ENCODE measurements at regions not wholly inside any gene's neighbourhood (a gene's known extent, or its start where the extent isn't known, plus 50 kb on each side); places are given as distances from the start of the nearest gene placed in this dataset.

DNA sequence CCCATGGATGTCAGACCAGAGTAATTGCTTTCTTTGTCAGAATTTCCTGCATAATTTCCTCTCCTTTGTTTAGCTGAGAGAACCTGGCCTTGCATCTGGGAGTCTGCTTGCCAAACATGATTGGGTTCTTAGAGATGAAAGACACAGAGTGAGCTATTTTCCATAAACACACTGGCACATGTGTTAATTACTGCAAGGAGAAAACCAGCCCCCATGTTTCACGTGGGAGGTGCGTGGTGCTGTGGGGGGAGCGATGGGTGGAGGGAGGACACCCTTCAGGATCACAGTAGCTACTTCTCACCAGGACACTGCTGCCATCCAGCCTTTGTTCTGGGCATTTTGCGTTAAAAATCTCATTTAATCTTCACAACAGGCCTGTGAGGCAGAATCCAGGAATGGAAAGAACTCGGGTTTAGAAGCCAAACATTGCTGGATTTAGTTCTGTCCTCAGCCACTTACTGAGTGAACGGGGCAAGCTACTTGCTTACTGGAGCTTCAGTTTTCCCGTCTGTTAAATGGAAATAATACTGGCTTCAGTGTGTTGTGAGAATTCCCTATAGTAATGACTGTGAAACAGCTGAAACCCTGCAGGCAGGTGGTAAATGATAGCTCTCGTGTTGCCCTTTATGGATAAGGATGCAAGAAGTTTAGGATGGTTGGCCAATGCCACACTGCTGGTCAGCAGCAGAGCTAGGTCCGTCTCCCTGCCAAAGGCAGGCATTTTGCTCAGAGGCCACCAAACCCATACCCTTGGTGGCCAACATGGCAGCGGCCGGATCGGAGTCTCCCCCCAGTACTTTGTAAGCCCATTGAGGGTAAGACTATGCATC lies 100.1 kb upstream of the ASAP2 start:
- DNase-seq (ENCODE audit: low read depth in 4 of 4, low spot score in 1 of 4): no peak

DNA sequence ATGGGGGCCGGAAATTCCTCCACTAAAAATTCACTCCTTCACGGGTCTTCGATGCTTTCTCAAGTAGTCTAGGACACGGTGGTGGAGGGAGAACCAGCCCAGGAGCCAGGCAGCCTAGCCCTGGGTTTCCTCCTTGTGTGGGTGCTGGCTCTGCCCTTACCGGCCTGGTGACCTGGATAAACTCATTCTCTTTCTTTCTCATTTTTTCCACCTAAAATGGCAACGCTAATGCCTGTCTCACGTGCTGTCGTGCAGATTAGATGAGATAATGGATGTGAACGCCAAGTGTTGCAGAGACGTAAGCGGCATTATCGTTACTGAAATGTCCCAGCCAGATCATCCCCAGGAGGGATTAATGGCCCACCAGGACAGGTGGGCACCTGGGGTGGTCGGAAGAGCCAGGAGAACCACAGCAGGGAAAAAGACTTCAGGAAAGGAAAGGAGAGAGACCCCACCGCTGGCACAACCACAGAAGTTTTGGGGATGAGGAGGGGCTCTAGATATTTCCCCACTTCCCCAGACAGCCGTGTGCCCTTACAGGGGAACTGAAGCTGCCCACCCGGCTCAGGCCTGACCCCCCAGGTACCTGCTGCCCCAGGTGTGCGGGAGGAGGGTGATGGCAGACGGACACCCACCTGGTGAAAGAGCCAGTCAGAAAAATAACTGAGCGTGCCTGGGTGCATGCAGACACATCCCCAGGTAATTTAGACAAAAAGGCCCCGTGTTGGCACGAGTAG lies 100.8 kb upstream of the ASAP2 start:
- no peak for DNase-seq (ENCODE audit: low read depth in 4 of 4, low spot score in 1 of 4)

DNA sequence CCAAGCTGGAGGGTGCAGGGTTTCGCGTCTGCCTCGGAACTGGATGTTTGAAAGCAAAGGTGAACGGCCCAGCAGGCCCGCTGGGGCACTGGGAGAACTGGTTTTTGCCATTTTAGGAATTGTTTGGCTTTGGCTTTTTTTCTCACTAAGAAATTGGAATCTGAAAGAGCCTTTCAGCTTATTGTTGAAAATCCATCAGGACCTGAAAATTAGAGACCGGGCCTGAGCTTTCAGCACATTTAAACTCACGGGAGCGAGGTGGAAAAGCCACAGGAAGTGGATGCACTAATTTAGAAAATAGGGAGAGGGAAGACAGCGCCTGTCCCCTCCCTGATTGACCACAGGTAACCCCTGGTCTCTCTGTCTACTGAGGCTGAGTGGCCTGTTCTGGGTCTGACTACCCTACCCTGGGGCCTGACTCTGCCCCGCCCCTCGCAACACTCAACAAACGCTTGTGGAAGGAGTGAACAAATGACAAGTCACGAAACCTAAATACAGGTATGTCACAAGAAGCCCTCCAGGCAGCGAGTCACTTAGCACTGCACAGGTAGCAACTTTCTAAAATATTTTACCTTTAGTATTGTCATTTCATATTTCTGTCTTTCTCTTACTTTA lies 100.3 kb upstream of the MBOAT2 start:
- DNase-seq (ENCODE audit: low read depth in 4 of 4, low spot score in 1 of 4): no peak

DNA sequence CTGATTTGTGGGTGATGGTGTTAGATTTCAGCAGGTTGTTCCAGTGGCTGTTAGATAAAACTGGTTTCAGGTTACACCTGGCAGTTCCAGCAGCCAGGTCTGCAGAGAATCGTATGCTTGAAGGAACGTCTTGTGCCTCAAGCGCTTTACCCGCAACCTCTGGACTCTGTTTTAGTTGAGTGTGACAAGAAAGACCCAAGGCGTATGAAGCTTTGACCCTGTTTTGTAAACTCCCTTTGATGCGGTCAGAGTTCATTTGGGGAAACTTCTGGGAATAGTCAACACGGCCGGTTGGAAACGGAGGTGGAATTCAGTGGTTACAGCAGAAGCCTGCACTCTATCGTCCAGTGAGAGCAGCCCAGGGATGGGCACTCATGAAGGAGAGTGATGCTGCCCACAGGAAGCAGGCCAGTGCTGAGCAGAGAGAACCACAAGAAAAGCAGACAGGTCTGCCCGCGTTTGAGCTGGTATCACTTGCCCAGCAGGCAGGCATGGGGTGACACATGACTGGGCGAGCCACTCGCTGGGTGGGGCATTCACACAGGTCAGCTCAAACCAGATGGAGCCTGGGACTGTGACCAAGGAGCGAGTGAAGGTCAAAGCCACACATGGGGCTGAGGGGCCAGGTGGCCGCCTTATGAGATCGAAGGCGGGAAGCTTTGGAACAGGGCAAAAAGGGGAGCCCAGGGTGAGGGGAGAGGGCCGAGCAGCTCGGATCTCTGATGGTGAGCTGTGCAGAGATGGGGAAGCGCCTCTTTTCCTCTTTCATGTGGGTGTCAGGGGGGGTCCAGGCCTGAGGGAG lies 99.6 kb upstream of the MBOAT2 start:
- no peak for DNase-seq (ENCODE audit: low read depth in 4 of 4, low spot score in 1 of 4)

DNA sequence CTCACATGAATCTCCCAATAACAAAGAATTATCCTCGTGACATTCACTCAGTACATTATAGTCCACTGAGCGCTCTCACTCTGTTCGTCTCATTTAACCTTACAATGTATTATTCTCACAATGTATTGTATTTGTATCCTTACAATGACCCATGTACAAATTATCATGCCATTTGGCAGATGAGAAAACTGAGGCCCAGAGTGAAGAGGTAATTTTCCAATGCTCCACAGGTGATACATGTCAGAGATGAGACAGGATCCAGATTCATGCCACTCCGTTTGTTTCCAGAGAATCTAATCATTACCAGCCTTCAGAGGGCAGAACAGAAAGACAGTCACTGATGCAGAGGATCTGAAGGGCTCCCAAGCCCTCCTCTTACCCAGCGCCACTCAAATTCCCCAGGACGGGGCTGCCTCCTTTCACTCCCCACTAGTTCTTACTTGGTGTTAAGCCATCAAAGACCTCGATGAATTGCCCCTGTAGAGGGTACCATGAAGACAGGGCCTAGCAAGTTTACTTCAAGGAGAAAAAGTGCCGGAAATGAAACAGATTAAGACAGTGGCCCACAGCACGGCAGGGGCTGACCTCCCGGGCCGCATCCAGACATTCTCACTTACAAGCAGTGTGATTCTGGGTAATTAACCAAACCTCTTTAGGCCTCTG lies 98.4 kb upstream of the MBOAT2 start:
- DNase-seq (ENCODE audit: low read depth in 4 of 4, low spot score in 1 of 4): no peak

DNA sequence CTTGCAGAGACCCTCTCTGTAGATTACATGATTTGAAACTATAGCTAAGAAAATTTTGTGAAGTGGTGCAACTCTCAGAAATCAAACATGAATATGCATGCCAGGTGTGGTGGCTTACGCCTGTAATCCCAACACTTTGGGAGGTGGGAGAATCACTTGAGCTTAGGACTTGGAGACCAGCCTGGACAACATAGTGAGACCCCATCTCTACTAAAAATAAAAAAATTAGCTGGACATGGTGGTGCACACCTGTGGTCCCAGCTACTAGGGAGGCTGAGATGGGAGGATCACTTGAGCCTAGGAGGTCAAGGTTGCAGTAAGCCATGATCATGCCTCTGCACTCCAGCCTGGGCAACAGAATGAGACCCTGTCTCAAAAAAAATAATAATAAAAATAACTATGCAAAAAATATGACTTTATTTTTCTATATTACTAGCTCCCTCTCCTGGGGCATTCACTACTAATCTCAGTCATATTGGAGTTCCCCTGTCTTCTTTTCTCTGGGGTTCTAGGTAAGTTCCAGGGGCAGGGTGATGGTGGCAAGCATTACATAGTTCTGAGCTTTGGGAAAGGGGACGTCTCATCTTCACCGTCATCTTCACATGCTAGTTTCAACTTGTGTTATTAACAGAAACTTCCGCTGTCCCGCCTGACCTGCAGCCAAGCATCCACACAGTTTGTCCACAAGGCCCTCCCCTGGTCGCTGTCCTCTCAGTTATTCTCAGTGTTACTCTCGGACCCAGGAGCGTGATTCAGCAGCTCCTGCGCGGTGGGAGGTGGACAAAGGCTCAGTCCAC lies 96.8 kb upstream of the MBOAT2 start:
- no peak for DNase-seq (ENCODE audit: low read depth in 4 of 4, low spot score in 1 of 4)

DNA sequence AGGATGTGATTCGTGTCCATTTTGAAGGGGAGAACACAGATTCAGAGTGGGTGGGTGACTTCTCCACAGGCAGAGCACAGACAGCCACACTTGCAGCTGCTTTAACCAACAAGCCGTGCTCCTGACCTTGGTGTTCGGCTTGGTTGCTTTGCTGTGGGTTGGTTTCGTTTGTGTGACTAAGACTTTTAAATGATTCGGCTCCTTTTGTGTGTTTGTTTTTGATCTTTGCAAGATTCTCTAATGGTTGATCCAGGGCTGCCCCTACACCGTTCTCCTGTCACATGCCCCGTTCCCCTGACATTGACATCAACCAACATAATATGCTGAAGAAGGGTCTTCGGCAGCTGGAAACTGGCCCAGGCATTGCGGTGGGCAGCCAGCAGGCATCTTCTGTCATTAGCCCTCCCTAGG lies 95.9 kb upstream of the MBOAT2 start:
- DNase-seq (ENCODE audit: low read depth in 4 of 4, low spot score in 1 of 4): peak in 1 of 4 experiments; percentile 13

DNA sequence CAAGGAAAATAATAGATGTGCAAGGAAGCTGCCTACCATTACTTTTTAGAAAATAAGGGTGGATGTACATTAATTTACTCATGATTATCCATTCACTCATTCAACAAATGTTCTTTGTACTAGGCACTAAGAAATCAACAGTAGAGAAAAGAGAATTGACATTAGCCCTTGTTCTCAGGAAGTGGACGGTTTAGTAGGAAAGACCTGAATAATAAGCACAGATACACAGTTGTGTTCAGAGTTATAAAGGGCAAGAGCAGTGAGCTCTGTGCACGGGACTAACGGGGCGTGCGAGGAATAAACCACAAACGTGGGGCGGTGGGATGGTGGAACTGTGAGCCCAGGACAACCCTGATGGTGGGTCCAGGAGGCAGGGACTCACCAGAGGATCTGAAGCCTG lies 94.4 kb upstream of the MBOAT2 start:
- no peak for DNase-seq (ENCODE audit: low read depth in 4 of 4, low spot score in 1 of 4)

DNA sequence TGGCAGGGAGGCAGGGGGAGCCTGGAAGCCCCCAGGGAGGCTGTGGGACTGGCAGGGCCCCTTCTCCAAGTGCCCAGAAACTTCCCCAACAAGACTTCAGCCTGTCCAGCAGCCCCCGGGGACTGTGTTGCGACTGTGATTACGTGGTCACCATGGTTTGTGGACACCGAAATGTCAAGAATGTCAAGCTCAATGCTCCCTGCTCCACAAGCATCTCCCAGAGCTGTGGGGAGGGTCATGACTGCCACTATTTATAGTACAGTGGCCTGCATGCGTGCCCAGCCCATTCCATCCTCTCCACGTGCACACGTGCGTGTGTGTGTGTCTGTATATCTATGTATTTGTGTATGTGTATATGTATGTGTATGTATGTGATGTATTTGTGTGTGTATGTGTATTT lies 93.8 kb upstream of the MBOAT2 start:
- DNase-seq (ENCODE audit: low read depth in 4 of 4, low spot score in 1 of 4): no peak

DNA sequence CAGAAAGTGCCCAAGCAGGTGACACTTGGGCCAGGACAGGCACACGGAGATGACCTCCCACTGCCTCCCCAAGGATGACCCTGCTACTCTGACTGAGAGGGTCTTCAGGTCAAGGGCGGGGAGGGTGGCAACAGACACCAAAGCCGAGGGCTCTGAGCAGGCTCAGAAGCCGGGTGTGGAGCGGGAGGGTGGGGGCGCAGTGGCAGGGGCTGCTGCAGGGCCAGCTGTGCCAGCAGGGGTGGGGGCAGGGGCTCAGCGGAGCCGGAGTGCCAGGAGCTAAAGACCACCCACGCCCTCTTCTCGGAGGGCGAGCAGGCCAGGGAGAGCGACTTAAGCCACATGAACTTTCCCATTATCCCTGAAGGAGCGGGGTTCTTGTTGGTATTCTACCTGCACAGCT lies 93.3 kb upstream of the MBOAT2 start:
- DNase-seq (ENCODE audit: low read depth in 4 of 4, low spot score in 1 of 4): no peak

DNA sequence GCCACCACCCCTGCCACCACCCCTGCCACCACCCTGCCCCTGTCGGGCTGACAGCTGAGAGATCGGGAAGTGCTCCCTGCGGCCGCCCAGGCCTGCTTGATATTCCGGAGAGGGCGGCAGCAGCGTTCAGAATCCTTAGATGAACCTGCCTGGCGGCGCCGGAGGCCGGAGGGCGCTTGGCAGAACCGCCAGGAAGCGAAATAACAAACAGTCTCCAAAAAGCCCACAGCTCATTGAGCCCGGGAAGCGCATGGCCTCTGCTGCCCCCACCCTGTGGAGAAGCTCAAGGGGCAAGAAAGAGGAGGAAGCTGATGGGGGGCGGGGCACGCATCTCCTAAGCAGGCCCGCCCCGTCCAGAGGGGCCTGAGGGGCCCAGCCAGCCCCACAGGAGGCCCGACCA lies 92.2 kb upstream of the MBOAT2 start:
- no peak for DNase-seq (ENCODE audit: low read depth in 4 of 4, low spot score in 1 of 4)

DNA sequence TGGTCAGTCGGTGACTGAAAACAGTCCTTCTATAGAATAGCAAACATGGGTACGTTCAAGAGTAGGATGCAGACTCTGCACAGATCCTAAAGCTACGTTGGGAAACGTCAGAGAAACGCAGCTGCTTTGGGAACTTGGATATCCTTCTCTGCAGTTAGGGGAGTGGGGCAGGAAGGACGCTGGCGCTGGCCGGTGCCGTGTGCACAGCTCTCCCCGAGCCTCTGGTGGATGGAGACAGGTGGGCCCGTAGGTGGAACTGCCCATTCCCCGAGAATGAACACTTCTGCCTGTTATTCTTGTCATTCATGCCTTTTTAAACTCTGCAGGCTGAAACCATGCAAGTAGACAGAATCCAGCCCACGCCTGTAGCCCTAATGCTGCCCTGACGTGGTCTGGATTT lies 91.7 kb upstream of the MBOAT2 start:
- DNase-seq (ENCODE audit: low read depth in 4 of 4, low spot score in 1 of 4): no peak

DNA sequence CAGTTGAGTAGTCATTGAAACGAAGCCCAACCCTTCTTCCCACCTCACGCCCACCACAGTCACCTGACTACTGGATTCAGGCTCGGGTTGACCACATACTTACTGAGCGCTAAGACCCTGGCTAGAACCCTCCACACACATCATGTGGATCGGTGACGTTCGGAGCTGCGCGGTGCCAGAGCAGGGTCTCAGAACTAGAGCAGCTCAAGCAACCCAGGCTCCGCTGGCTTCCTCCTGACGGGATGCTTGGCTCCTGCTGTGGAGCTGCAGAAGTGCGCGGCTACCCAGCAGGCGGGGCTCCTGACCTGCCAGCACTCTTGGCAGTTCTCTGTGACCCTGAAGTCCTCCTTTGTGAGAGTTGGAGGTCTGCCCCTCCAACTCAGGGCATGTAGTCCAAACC lies 90.6 kb upstream of the MBOAT2 start:
- no peak for DNase-seq (ENCODE audit: low read depth in 4 of 4, low spot score in 1 of 4)

DNA sequence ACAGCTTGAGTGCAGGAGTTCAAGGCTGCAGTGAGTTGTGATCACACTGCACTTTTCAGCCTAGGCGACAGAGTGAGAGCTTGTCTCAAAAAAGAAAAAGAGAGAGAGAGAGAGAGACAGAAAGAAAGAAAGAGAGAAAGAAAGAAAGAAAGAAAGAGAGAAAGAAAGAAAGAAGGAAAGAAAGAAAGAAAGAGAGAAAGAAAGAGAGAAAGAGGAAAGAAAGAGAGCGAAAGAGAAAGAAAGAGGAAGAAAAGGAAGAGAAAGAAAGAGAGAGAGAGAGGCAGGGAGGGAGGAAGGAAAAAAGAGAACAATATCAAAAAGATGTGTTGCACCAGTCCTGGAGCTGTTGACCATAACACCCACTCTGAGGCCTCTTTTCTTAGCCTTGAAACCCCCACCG lies 89.8 kb upstream of the MBOAT2 start:
- DNase-seq (ENCODE audit: low read depth in 4 of 4, low spot score in 1 of 4): no peak

DNA sequence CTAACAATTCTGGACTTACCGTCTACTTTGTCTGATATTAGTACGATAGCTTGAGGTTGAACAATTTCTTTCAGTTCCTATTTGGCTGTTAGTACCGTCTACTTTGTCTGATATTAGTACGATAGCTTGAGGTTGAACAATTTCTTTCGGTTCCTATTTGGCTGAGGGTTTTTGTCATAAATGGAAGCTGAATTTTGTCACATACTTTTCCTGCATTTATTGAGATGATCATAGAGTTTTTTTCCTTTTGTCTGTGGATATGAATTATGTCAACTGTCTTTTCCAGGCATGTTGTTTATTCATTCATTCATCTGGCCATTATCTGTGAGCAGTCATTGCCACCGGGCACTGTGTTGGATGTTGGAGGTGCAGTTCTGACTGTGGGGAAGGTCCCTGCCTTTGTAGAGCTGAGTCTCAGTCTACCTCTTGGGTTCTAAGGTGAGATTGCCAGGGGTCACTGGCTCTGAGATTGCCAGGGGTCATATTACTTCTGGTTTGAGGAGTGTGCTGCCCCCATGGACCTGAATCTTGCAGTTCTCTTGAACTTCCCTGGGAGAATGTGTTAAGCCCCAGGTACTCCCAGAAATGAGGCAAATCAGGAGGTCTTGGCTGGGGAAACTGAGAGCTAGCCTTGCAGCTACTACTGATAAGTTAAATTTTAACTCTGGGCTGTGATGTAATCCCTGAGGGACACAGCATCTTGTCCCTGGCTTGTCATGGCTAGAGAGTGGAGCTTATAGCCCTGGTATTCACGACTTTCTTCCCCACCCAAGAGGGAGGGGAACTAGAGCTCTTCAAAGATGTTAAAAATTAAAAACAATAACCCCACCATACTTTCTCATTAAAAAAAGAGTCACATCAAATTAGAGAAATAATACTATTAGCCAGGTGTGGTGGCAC lies 89.1 kb upstream of the MBOAT2 start:
- DNase-seq (ENCODE audit: low read depth in 4 of 4, low spot score in 1 of 4): no peak

DNA sequence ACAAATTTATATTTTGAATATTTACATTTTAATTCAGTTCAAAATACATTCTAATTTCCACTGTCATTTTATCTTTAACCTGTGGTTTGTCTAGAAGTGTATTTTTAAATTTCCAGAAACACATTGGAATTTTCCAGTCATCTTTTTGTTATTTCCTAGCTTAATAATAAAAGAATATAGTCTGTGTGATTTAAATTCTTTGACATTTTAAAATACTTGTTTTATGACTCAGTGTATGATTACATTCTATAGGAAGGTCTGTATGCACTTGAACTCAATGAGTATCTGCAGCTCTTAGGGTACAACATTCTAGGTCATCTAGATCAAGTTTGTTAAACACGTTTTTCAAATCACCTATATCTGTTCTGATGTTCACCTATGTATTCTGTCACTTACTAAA lies 88.3 kb upstream of the MBOAT2 start:
- no peak for DNase-seq (ENCODE audit: low read depth in 4 of 4, low spot score in 1 of 4)

DNA sequence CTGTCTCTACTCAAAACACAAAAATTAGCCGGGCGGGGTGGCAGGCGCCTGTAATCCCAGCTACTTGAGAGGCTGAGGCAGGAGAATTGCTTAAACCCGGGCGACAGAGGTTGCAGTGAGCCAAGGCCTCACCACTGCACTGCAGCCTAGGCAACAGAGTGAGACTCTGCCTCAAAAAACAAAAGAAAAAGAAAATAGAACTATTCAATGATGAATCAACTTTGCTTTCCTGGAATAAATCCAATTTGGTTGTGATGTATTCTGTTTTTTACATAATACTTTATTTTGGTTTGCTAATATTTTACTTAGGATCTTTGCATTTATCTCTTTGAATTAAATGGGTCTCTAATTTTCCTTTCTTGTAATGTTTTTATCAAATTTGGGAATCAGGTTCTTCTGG lies 86.3 kb upstream of the MBOAT2 start:
- no peak for DNase-seq (ENCODE audit: low read depth in 4 of 4, low spot score in 1 of 4)

DNA sequence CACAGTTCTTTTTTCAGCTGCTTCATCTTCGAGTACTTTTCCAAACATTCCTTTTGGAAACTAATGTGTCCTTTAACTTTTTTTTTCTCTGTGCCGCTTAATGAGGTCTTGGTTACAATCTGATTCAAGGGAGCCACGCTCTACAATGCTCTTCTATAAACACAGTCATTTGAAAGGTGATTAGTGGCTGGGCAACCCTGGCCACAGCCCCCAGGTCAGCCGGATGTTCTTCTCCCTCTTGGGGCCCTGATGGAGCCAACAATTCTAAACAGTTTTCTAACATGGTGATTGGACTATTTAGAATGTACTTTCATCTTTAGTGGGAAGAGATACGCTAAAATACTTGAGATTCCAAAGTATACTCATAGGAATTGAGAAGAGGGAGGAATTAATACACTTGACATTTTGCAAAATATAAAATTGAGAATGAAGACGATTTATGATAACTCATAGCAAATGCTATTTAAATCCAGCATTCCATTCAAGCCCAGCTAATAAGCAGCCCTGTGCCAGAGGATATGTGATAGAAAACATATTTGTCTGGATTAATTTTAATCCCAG lies 83.7 kb upstream of the MBOAT2 start:
- DNase-seq (ENCODE audit: low read depth in 4 of 4, low spot score in 1 of 4): no peak

DNA sequence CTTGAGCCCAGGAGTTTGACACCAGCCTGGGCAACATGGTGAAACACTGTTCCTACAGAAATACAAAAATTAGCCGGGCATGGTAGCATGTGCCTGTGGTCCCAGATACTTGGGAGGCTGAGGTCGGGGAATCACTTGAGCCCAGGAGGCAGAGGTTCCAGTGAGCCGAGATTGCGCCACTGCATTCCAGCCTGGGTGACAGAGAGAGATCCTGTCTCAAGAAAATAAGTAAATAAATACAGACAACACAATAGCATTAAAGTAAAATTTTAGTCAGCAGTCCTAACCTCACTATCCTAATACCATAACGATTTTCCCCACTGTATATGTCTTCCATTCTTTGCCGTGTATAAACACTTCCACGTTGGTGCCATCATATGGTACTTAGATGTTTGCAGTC lies 83.0 kb upstream of the MBOAT2 start:
- DNase-seq (ENCODE audit: low read depth in 4 of 4, low spot score in 1 of 4): no peak
